ENCODE measurements at regions not wholly inside any gene's neighbourhood (a gene's known extent, or its start where the extent isn't known, plus 50 kb on each side); places are given as distances from the start of the nearest gene placed in this dataset.
"Not testable (repeated sequence)": the region's sequence is repeated elsewhere in the genome, so short reads cannot be mapped to it uniquely, and the experiment has no call there.

DNA sequence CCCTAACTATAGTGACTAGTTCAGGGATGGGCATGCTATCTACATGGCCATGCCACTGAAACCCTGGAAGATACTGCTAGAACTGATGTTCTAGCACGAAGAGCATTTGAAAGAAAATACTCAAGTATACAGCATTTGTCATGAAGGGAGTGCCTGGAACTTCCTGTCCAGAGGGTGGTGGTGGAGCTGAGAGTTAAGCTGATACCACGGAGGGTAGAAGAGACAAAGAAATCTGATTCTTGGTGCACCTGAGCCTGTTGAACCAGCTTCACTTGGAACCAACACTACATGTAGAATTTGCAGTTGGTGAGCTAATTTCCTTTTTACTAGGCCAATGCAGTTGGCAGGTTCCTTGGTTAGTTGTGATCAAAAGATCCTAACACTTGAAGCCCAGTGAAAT lies 116.4 kb downstream of the CCNG2 start:
- H2BK12ac ChIP-seq (ENCODE audit: insufficient read length, low read depth, low read length): no peak overlapping the region
- no peak overlapping the region for H3K23ac ChIP-seq (ENCODE audit: insufficient read length, low read depth, low read length)
- WGBS (ENCODE audit: extremely low coverage, insufficient read length, low lambda C conversion rate): no CpG with 5 or more reads among the region's 2 CpGs
- no peaks in the 10 kb centered on the region for H3K36me3 Mint-ChIP-seq (ENCODE audit: insufficient read depth in 1 of 3, low read depth in 3 of 3)
- no peaks in the 10 kb centered on the region for H3K23me2 ChIP-seq (ENCODE audit: insufficient read length, low read depth, low read length, poor library complexity, severe bottlenecking)
- H3K9me3 Mint-ChIP-seq: peaks cover 3 to 4% of the 10 kb centered on the region in 2 experiments; a peak in 3 of 5 replicates
- H3K14ac ChIP-seq (ENCODE audit: insufficient read depth, low read length): no peak overlapping the region
- no peak overlapping the region for H2AFZ ChIP-seq (ENCODE audit: low read length)
- no peak overlapping the region for H4K5ac ChIP-seq (ENCODE audit: insufficient read length, low read depth, low read length)
- no peak for DNase-seq
- H4K20me1 ChIP-seq (ENCODE audit: control insufficient read depth, insufficient read depth, insufficient read length): no peaks in the 10 kb centered on the region
- H2BK120ac ChIP-seq (ENCODE audit: low read depth, low read length, poor library complexity, severe bottlenecking): no peak overlapping the region
- H3K4me3 Mint-ChIP-seq: no peak overlapping the region
- H3K9me3 ChIP-seq (ENCODE audit: control insufficient read depth, low read depth, low read length): no peaks in the 10 kb centered on the region
- no peak overlapping the region for H3K4ac ChIP-seq (ENCODE audit: low read depth, low read length)
- no peak overlapping the region for H3K27ac Mint-ChIP-seq
- H4K8ac ChIP-seq (replicated peaks; ENCODE audit: insufficient read length, low read depth, low read length): no peak overlapping the region
- no peaks in the 10 kb centered on the region for H3K79me1 ChIP-seq (ENCODE audit: insufficient read depth, low read depth, low read length, poor library complexity, severe bottlenecking)
- H3K4me2 ChIP-seq (ENCODE audit: insufficient read depth, insufficient read length, low read length): no peak overlapping the region
- H3K27me3 ChIP-seq (ENCODE audit: insufficient read depth, low read length): no peaks in the 10 kb centered on the region; the same call in 1 of the 2 replicates
- no peak overlapping the region for H2AK5ac ChIP-seq (ENCODE audit: insufficient read length, low read length)
- H3K18ac ChIP-seq (ENCODE audit: insufficient read length, low read depth, low read length): no peak overlapping the region
- no peaks in the 10 kb centered on the region for H3K4me1 ChIP-seq (ENCODE audit: insufficient read depth, low read length)
- H2BK20ac ChIP-seq (ENCODE audit: low read depth, low read length, poor library complexity, severe bottlenecking): no peak overlapping the region
- TF ChIP-seq, protein P1, sequence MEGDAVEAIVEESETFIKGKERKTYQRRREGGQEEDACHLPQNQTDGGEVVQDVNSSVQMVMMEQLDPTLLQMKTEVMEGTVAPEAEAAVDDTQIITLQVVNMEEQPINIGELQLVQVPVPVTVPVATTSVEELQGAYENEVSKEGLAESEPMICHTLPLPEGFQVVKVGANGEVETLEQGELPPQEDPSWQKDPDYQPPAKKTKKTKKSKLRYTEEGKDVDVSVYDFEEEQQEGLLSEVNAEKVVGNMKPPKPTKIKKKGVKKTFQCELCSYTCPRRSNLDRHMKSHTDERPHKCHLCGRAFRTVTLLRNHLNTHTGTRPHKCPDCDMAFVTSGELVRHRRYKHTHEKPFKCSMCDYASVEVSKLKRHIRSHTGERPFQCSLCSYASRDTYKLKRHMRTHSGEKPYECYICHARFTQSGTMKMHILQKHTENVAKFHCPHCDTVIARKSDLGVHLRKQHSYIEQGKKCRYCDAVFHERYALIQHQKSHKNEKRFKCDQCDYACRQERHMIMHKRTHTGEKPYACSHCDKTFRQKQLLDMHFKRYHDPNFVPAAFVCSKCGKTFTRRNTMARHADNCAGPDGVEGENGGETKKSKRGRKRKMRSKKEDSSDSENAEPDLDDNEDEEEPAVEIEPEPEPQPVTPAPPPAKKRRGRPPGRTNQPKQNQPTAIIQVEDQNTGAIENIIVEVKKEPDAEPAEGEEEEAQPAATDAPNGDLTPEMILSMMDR (conservative IDR thresholded peaks at IDR 0.05): no peak
- H3K9ac ChIP-seq (ENCODE audit: extremely low read depth, insufficient read length, low read length): no peak overlapping the region
- no peak overlapping the region for H2BK15ac ChIP-seq (ENCODE audit: low read depth, low read length)
- no peaks in the 10 kb centered on the region for H3K79me2 ChIP-seq (ENCODE audit: insufficient read depth, low read length)
- no peaks in the 10 kb centered on the region for H3K4me1 Mint-ChIP-seq
- H4K91ac ChIP-seq (ENCODE audit: insufficient read length, low read depth, low read length): no peak overlapping the region
- no peak overlapping the region for H3T11ph ChIP-seq (ENCODE audit: low read length)
- H3K27ac ChIP-seq (ENCODE audit: insufficient read length, low read depth, low read length): no peak overlapping the region
- H3K56ac ChIP-seq (ENCODE audit: insufficient read length, low read depth, low read length): no peak overlapping the region
- no peak overlapping the region for H2BK5ac ChIP-seq (ENCODE audit: insufficient read length, low read length)
- H3K27me3 Mint-ChIP-seq (ENCODE audit: low read depth): peaks cover 31% of the 10 kb centered on the region

DNA sequence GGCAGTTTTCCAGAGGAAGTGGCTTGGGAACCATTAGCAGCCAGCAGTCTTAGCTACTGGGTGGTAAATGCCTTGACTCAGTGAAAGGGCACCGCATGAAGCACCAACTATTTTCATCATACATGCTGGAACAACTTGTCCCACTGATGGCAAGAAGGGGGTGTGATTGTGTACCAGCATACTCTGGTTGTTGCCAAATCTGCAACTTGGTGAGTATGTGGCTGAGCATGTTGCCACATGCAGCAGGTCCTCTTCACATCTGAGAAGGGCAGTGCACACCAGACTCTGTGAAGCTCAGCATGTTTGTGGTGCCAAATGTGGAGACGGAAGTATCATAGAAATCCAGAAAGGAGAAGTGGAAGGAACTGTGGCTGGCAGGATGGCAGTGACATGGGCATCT lies 122.1 kb downstream of the CCNG2 start:
- H3K9ac ChIP-seq (ENCODE audit: extremely low read depth, insufficient read length, low read length); H2AFZ ChIP-seq (ENCODE audit: low read length); H3K4me3 Mint-ChIP-seq; H3K4me2 ChIP-seq (ENCODE audit: insufficient read depth, insufficient read length, low read length); H3K79me2 ChIP-seq (ENCODE audit: insufficient read depth, low read length); H3K18ac ChIP-seq (ENCODE audit: insufficient read length, low read depth, low read length); H4K91ac ChIP-seq (ENCODE audit: insufficient read length, low read depth, low read length); DNase-seq; H3K56ac ChIP-seq (ENCODE audit: insufficient read length, low read depth, low read length); H3K14ac ChIP-seq (ENCODE audit: insufficient read depth, low read length); H3K36me3 Mint-ChIP-seq (ENCODE audit: insufficient read depth in 1 of 3, low read depth in 3 of 3); H3K9me3 ChIP-seq (ENCODE audit: control insufficient read depth, low read depth, low read length); H4K5ac ChIP-seq (ENCODE audit: insufficient read length, low read depth, low read length); H3K4me1 Mint-ChIP-seq; H3K23me2 ChIP-seq (ENCODE audit: insufficient read length, low read depth, low read length, poor library complexity, severe bottlenecking); H2BK120ac ChIP-seq (ENCODE audit: low read depth, low read length, poor library complexity, severe bottlenecking); H3K4ac ChIP-seq (ENCODE audit: low read depth, low read length); H2AK5ac ChIP-seq (ENCODE audit: insufficient read length, low read length); H3K27me3 ChIP-seq (ENCODE audit: insufficient read depth, low read length); H2BK5ac ChIP-seq (ENCODE audit: insufficient read length, low read length); H3K23ac ChIP-seq (ENCODE audit: insufficient read length, low read depth, low read length); H2BK15ac ChIP-seq (ENCODE audit: low read depth, low read length); H3K27ac Mint-ChIP-seq; H3K27ac ChIP-seq (ENCODE audit: insufficient read length, low read depth, low read length); H2BK20ac ChIP-seq (ENCODE audit: low read depth, low read length, poor library complexity, severe bottlenecking); H3T11ph ChIP-seq (ENCODE audit: low read length); H3K9me3 Mint-ChIP-seq; H4K8ac ChIP-seq (replicated peaks; ENCODE audit: insufficient read length, low read depth, low read length); H3K4me1 ChIP-seq (ENCODE audit: insufficient read depth, low read length); H2BK12ac ChIP-seq (ENCODE audit: insufficient read length, low read depth, low read length); H4K20me1 ChIP-seq (ENCODE audit: control insufficient read depth, insufficient read depth, insufficient read length); H3K79me1 ChIP-seq (ENCODE audit: insufficient read depth, low read depth, low read length, poor library complexity, severe bottlenecking): not testable (repeated sequence)
- H3K27me3 Mint-ChIP-seq (ENCODE audit: low read depth): peaks cover 38% of the 10 kb centered on the region
- WGBS (ENCODE audit: extremely low coverage, insufficient read length, low lambda C conversion rate): no CpG with 5 or more reads among the region's 2 CpGs
